HepG2 (cell line): ENCODE measurements at regions not wholly inside any gene's neighbourhood (a gene's known extent, or its start where the extent isn't known, plus 50 kb on each side); places are given as distances from the start of the nearest gene placed in this dataset.
"Not testable (repeated sequence)": the region's sequence is repeated elsewhere in the genome, so short reads cannot be mapped to it uniquely, and the experiment has no call there.

ENCODE experiments used
- CBX5 ChIP-seq: sonication (generic); formaldehyde crosslinking; IDR thresholded peaks from 2 replicates; pipeline ENCODE4 v1.4.0; 2020; ENCODE audit warnings: missing genetic modification reagents, borderline replicate concordance
- CEBPB ChIP-seq: IDR thresholded peaks from 2 replicates; pipeline ENCODE4 v1.6.1; 2011; ENCODE audit warnings: low read depth, low read length, improper control_type of control experiment, borderline replicate concordance
- MAZ ChIP-seq, 2 experiments: sonication (generic) in 1 of 2; formaldehyde crosslinking in 1 of 2; IDR thresholded peaks; 2 replicates each; pipeline versions ENCODE4 v1.5.0 to v1.6.1; 2012 to 2020; ENCODE audit warnings: low read depth in 2 of 2, mild to moderate bottlenecking in 2 of 2, borderline replicate concordance in 1 of 2, improper control_type of control experiment in 1 of 2, low read length in 1 of 2, missing genetic modification reagents in 1 of 2, moderate library complexity in 1 of 2
- NCOA1 ChIP-seq: sonication (generic); formaldehyde crosslinking; IDR thresholded peaks from 2 replicates; pipeline ENCODE4 v1.9.0; 2021; ENCODE audit warnings: missing genetic modification reagents
- NFATC3 ChIP-seq: sonication (generic); formaldehyde crosslinking; IDR thresholded peaks from 2 replicates; pipeline ENCODE4 v1.5.1; 2020; ENCODE audit warnings: mild to moderate bottlenecking, missing genetic modification reagents
- ZBTB39 ChIP-seq: sonication (generic); formaldehyde crosslinking; IDR thresholded peaks from 2 replicates; pipeline ENCODE4 v1.5.0; 2020; ENCODE audit warnings: missing genetic modification reagents
- ZFP90 ChIP-seq: sonication (generic); formaldehyde crosslinking; IDR thresholded peaks from 2 replicates; pipeline ENCODE4 v1.8.0; 2022; ENCODE audit warnings: missing genetic modification reagents, mild to moderate bottlenecking, inconsistent platforms, borderline replicate concordance
- ZNF296 ChIP-seq: sonication (generic); formaldehyde crosslinking; conservative IDR thresholded peaks from 2 replicates; pipeline ENCODE4 v1.5.0; 2020; ENCODE audit warnings: mild to moderate bottlenecking, missing genetic modification reagents

GRCh38 chr5:87145853-87146252 is 121.8 kb upstream of the RASA1 start:
- TF ChIP-seq NFATC3 (CRISPR knock-in tag); ZFP90 (CRISPR knock-in tag); MAZ (IDR thresholded peaks at IDR 0.05; ENCODE audit: borderline replicate concordance, low read depth, low read length); MAZ (CRISPR knock-in tag; IDR thresholded peaks at IDR 0.05; ENCODE audit: low read depth); ZBTB39 (CRISPR knock-in tag); ZNF296 (CRISPR knock-in tag); NCOA1 (CRISPR knock-in tag); CEBPB; CBX5 (CRISPR knock-in tag): not testable (repeated sequence)
